ENCODE measurements at regions not wholly inside any gene's neighbourhood (a gene's known extent, or its start where the extent isn't known, plus 50 kb on each side); places are given as distances from the start of the nearest gene placed in this dataset.

GRCh38 chr2:5764041-5764440 is 71.9 kb downstream of the SOX11 start:
- Mint-ChIP-seq H3K4me3 (ENCODE audit: unreplicated experiment) (no peak overlapping the region), H3K4me1 (ENCODE audit: unreplicated experiment) (peaks cover 29% of the 10 kb centered on the region), H3K36me3 (ENCODE audit: unreplicated experiment) (no peaks in the 10 kb centered on the region), H3K27ac (ENCODE audit: unreplicated experiment) (no peak overlapping the region), H3K27me3 (ENCODE audit: unreplicated experiment) (peaks cover 20% of the 10 kb centered on the region), H3K9me3 (ENCODE audit: unreplicated experiment) (no peaks in the 10 kb centered on the region)
- no peak for TF ChIP-seq CTCF (IDR thresholded peaks at IDR 0.05)
- DNase-seq (ENCODE audit: extremely low spot score, unreplicated experiment) = no peak

DNA sequence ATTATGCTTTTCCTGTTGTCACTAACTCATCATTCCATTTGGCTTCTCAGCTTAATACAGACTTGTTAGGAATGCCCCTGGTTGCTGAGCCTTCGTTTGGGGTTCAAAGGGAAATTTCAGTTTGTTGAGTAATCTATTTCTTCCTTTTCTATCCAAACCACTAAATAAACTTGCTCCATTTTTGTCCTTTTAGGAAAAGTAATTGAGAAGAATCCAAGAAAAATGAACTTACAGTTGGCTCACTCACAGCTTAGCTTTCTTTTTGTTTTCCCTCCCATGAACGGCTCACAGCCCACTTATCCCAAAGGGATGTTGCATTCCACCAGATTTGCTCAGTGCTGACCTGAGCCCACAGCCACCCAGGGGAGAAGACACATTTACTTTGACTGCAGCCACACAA is 73.9 kb downstream of the SOX11 start:
- no peak for TF ChIP-seq CTCF (IDR thresholded peaks at IDR 0.05)
- Mint-ChIP-seq H3K27ac (ENCODE audit: unreplicated experiment) (peak overlapping the region; percentile 43), H3K4me3 (ENCODE audit: unreplicated experiment) (no peak overlapping the region), H3K36me3 (ENCODE audit: unreplicated experiment) (no peaks in the 10 kb centered on the region), H3K9me3 (ENCODE audit: unreplicated experiment) (no peaks in the 10 kb centered on the region), H3K4me1 (ENCODE audit: unreplicated experiment) (peaks cover 29% of the 10 kb centered on the region), H3K27me3 (ENCODE audit: unreplicated experiment) (peaks cover 16% of the 10 kb centered on the region)
- no peak for DNase-seq (ENCODE audit: extremely low spot score, unreplicated experiment)

GRCh38 chr2:5766561-5766960 is 74.4 kb downstream of the SOX11 start:
- Mint-ChIP-seq H3K27me3 (ENCODE audit: unreplicated experiment) (peaks cover 17% of the 10 kb centered on the region), H3K9me3 (ENCODE audit: unreplicated experiment) (no peaks in the 10 kb centered on the region), H3K4me1 (ENCODE audit: unreplicated experiment) (peaks cover 29% of the 10 kb centered on the region), H3K4me3 (ENCODE audit: unreplicated experiment) (no peak overlapping the region), H3K36me3 (ENCODE audit: unreplicated experiment) (no peaks in the 10 kb centered on the region), H3K27ac (ENCODE audit: unreplicated experiment) (peak overlapping the region; percentile 43)
- DNase-seq (ENCODE audit: extremely low spot score, unreplicated experiment) = no peak
- no peak for TF ChIP-seq CTCF (IDR thresholded peaks at IDR 0.05)

GRCh38 chr2:5777131-5777535 is 84.9 kb downstream of the SOX11 start:
- Mint-ChIP-seq H3K4me1 (ENCODE audit: unreplicated experiment) (no peaks in the 10 kb centered on the region), H3K36me3 (ENCODE audit: unreplicated experiment) (no peaks in the 10 kb centered on the region), H3K27me3 (ENCODE audit: unreplicated experiment) (no peaks in the 10 kb centered on the region), H3K4me3 (ENCODE audit: unreplicated experiment) (no peak overlapping the region), H3K27ac (ENCODE audit: unreplicated experiment) (no peak overlapping the region), H3K9me3 (ENCODE audit: unreplicated experiment) (peaks cover 6% of the 10 kb centered on the region)
- DNase-seq (ENCODE audit: extremely low spot score, unreplicated experiment) = no peak
- TF ChIP-seq CTCF (IDR thresholded peaks at IDR 0.05) = no peak

- Mint-ChIP-seq H3K27me3 (ENCODE audit: unreplicated experiment) (no peaks in the 10 kb centered on the region), H3K4me1 (ENCODE audit: unreplicated experiment) (no peaks in the 10 kb centered on the region), H3K4me3 (ENCODE audit: unreplicated experiment) (no peak overlapping the region), H3K36me3 (ENCODE audit: unreplicated experiment) (no peaks in the 10 kb centered on the region), H3K27ac (ENCODE audit: unreplicated experiment) (no peak overlapping the region), H3K9me3 (ENCODE audit: unreplicated experiment) (peaks cover 7% of the 10 kb centered on the region)
- TF ChIP-seq CTCF (IDR thresholded peaks at IDR 0.05) = no peak
- DNase-seq (ENCODE audit: extremely low spot score, unreplicated experiment) = no peak
Observed at GRCh38 chr2:5781679-5782078, 89.5 kb downstream of the SOX11 start.

All from osteocyte (in vitro differentiated cells).